ENCODE measurements at regions not wholly inside any gene's neighbourhood (a gene's known extent, or its start where the extent isn't known, plus 50 kb on each side); places are given as distances from the start of the nearest gene placed in this dataset.

GRCh38 chr18:48462510-48462909, 53.3 kb upstream of the ZBTB7C start:
- in situ Hi-C loops (cut with HindIII; ENCODE audit: low pct_unique_long_range_greater_than_20kb, low sequenced_read_pairs): no loop called here
- DNase-seq (ENCODE audit: low read depth in 1 of 2, low spot score in 1 of 2): peak in 1 of 2 experiments; percentile 13
- no peak for TF ChIP-seq JUND (IDR thresholded peaks at IDR 0.05; ENCODE audit: low read depth)

GRCh38 chr18:48460929-48461583, 51.9 kb upstream of the ZBTB7C start:
- DNase-seq (ENCODE audit: low read depth in 1 of 2, low spot score in 1 of 2): no peak
- in situ Hi-C loops (cut with HindIII; ENCODE audit: low pct_unique_long_range_greater_than_20kb, low sequenced_read_pairs): no loop called here
- TF ChIP-seq JUND (IDR thresholded peaks at IDR 0.05; ENCODE audit: low read depth): no peak

GRCh38 chr18:48459465-48459864, 50.3 kb upstream of the ZBTB7C start:
- no peak for DNase-seq (ENCODE audit: low read depth in 1 of 2, low spot score in 1 of 2)
- in situ Hi-C loops (cut with HindIII; ENCODE audit: low pct_unique_long_range_greater_than_20kb, low sequenced_read_pairs): no loop called here
- no peak for TF ChIP-seq JUND (IDR thresholded peaks at IDR 0.05; ENCODE audit: low read depth)

- TF ChIP-seq JUND (IDR thresholded peaks at IDR 0.05; ENCODE audit: low read depth): no peak
- DNase-seq (ENCODE audit: low read depth in 1 of 2, low spot score in 1 of 2): no peak
- in situ Hi-C loops (cut with HindIII; ENCODE audit: low pct_unique_long_range_greater_than_20kb, low sequenced_read_pairs): no loop called here
These were observed 49.8 kb upstream of the ZBTB7C start for GRCh38 chr18:48459016-48459415.

All from T47D (cell line).